Lower leg skin (tissue), 3 donors: ENCODE measurements at regions not wholly inside any gene's neighbourhood (a gene's known extent, or its start where the extent isn't known, plus 50 kb on each side); places are given as distances from the start of the nearest gene placed in this dataset.

Experiments used
- POLR2A ChIP-seq, 2 donors: fragments of 450-650 bp; IDR thresholded peaks; one replicate each; pipeline ENCODE4 v1.6.1; 2016 to 2017; ENCODE audit warnings: antibody characterized with exemption in 2 of 2, mild to moderate bottlenecking in 1 of 2, moderate library complexity in 1 of 2
- TF ChIP-seq, protein P1 (sequence below), 3 donors: fragments of 450-650 bp; IDR thresholded peaks; one replicate each; pipeline ENCODE4 v1.5.1; 2016; ENCODE audit warnings: antibody characterized with exemption in 3 of 3, mild to moderate bottlenecking in 3 of 3, moderate library complexity in 2 of 3

DNA sequence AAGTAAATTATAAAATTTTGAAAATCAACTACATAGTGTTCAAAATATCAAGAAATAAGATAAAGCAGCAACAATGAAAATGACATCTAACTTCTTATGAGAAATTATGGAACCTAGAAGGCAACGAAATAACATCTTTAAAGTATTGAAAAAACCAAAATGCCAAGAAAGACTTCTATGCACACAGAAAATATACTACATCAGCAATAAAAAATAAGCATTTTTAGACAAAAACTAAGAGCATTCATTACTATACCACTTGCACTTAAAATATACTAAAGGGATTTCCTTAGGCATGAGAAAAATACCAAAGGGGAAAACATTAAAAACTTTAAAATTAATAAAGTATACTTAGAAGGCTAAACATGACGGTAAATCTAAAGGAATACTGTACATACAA is 556.3 kb downstream of the NUP35 start:
- no peak for TF ChIP-seq POLR2A (IDR thresholded peaks at IDR 0.05)
- TF ChIP-seq, protein P1, sequence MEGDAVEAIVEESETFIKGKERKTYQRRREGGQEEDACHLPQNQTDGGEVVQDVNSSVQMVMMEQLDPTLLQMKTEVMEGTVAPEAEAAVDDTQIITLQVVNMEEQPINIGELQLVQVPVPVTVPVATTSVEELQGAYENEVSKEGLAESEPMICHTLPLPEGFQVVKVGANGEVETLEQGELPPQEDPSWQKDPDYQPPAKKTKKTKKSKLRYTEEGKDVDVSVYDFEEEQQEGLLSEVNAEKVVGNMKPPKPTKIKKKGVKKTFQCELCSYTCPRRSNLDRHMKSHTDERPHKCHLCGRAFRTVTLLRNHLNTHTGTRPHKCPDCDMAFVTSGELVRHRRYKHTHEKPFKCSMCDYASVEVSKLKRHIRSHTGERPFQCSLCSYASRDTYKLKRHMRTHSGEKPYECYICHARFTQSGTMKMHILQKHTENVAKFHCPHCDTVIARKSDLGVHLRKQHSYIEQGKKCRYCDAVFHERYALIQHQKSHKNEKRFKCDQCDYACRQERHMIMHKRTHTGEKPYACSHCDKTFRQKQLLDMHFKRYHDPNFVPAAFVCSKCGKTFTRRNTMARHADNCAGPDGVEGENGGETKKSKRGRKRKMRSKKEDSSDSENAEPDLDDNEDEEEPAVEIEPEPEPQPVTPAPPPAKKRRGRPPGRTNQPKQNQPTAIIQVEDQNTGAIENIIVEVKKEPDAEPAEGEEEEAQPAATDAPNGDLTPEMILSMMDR (IDR thresholded peaks at IDR 0.05), result no peak
